Left ventricle myocardium superior (tissue), 1 donor: ENCODE measurements at regions not wholly inside any gene's neighbourhood (a gene's known extent, or its start where the extent isn't known, plus 50 kb on each side); places are given as distances from the start of the nearest gene placed in this dataset.

Experiments
- ATAC-seq: fragments of 200-7000 bp; cut with Tn5 transposase; one replicate; pipeline ENCODE4 v1.9.1; 2020; ENCODE audit warnings: mild to moderate bottlenecking, moderate library complexity
- DNase-seq: peaks from one replicate; pipeline ENCODE4 v3.0.0-alpha.2; 2020
- intact Hi-C: fragments of 100-400 bp; cut with micrococcal nuclease; formaldehyde crosslinking; loops from one replicate; pipeline ENCODE4 v1.11.0; 2022
- donor health status: DM: no; HTN: yes; CAD: no; lungs with severe emphysema.

GRCh38 chr17:71963791-71964190 lies 157.0 kb upstream of the SOX9 start:
- no peak for DNase-seq
- ATAC-seq = no peak
- intact Hi-C loops = no loop called here

GRCh38 chr17:71964559-71964958 lies 156.3 kb upstream of the SOX9 start:
- ATAC-seq = peak; percentile 70
- DNase-seq = no peak
- intact Hi-C loops = no loop called here

- no peak for DNase-seq
- intact Hi-C loops = no loop called here
- ATAC-seq = peak; percentile 50
These were observed 154.8 kb upstream of the SOX9 start for GRCh38 chr17:71966055-71966454.

GRCh38 chr17:71966459-71967313 lies 154.1 kb upstream of the SOX9 start:
- DNase-seq (peak; percentile 51), ATAC-seq (peak; percentile 96)
- intact Hi-C loops = no loop called here

- intact Hi-C loops = no loop called here
- ATAC-seq (no peak), DNase-seq (no peak)
These were observed 151.3 kb upstream of the SOX9 start for GRCh38 chr17:71969500-71969899.

GRCh38 chr17:71970312-71970711 lies 150.5 kb upstream of the SOX9 start:
- no peak for ATAC-seq
- no peak for DNase-seq
- intact Hi-C loops = no loop called here

GRCh38 chr17:71974051-71974450 lies 146.8 kb upstream of the SOX9 start:
- DNase-seq (no peak), ATAC-seq (no peak)
- intact Hi-C loops = no loop called here

- peak; percentile 82 for DNase-seq
- intact Hi-C loops = no loop called here
- ATAC-seq = peak; percentile 87
These were observed 145.5 kb upstream of the SOX9 start for GRCh38 chr17:71975331-71975801.

- ATAC-seq (peak; percentile 97), DNase-seq (peak; percentile 86)
- intact Hi-C loops = no loop called here
These were observed 144.7 kb upstream of the SOX9 start for GRCh38 chr17:71976011-71976649.

GRCh38 chr17:71978435-71978834 lies 142.4 kb upstream of the SOX9 start:
- DNase-seq = no peak
- intact Hi-C loops = no loop called here

GRCh38 chr17:71980171-71980570 lies 140.6 kb upstream of the SOX9 start:
- ATAC-seq (no peak), DNase-seq (no peak)
- intact Hi-C loops = no loop called here

More at GRCh38 chr17:71978435-71978834, 142.4 kb upstream of the SOX9 start:
- no peak for ATAC-seq

GRCh38 chr17:71983828-71984227 lies 137.0 kb upstream of the SOX9 start:
- intact Hi-C loops = no loop called here

GRCh38 chr17:71985111-71986039 lies 135.4 kb upstream of the SOX9 start:
- DNase-seq = no peak
- intact Hi-C loops = no loop called here
- ATAC-seq = no peak

More at GRCh38 chr17:71983828-71984227, 137.0 kb upstream of the SOX9 start:
- DNase-seq = no peak
- no peak for ATAC-seq

- intact Hi-C loops = no loop called here
- DNase-seq (no peak), ATAC-seq (no peak)
These were observed 133.9 kb upstream of the SOX9 start for GRCh38 chr17:71986886-71987285.

- ATAC-seq (no peak), DNase-seq (no peak)
- intact Hi-C loops = no loop called here
These were observed 133.2 kb upstream of the SOX9 start for GRCh38 chr17:71987634-71988033.

- DNase-seq (no peak), ATAC-seq (no peak)
- intact Hi-C loops = no loop called here
These were observed 131.7 kb upstream of the SOX9 start for GRCh38 chr17:71989117-71989516.

GRCh38 chr17:71993363-71993762 lies 127.5 kb upstream of the SOX9 start:
- intact Hi-C loops = no loop called here
- ATAC-seq (no peak), DNase-seq (no peak)

GRCh38 chr17:71995590-71995989 lies 125.2 kb upstream of the SOX9 start:
- intact Hi-C loops = no loop called here
- no peak for ATAC-seq

GRCh38 chr17:72004011-72004427 lies 116.8 kb upstream of the SOX9 start:
- ATAC-seq (no peak), DNase-seq (no peak)
- intact Hi-C loops = no loop called here

More at GRCh38 chr17:71995590-71995989, 125.2 kb upstream of the SOX9 start:
- DNase-seq = no peak
